CD4-positive, alpha-beta memory T cell (primary cell): ENCODE measurements at regions not wholly inside any gene's neighbourhood (a gene's known extent, or its start where the extent isn't known, plus 50 kb on each side); places are given as distances from the start of the nearest gene placed in this dataset.
"Not testable (repeated sequence)": the region's sequence is repeated elsewhere in the genome, so short reads cannot be mapped to it uniquely, and the experiment has no call there.

Source experiments
- CTCF ChIA-PET: fragments of 350-600 bp; sonication (Branson Sonifier 250); formaldehyde crosslinking; loops from one replicate; lab custom pipeline; 2021; ENCODE audit warnings: inconsistent platforms; ENCODE audit not compliant: partially characterized antibody; lab: Charles Lee
- POLR2A ChIA-PET: fragments of 350-600 bp; sonication (Branson Sonifier 250); formaldehyde crosslinking; loops from one replicate; lab custom pipeline; 2021; ENCODE audit not compliant: partially characterized antibody; lab: Charles Lee
- DNase-seq, 5 donors: peaks; one replicate each; pipeline versions ENCODE4 v3.0.0 to v3.0.0-alpha.2; 2020 to 2022; ENCODE audit warnings: mixed read lengths in 1 of 5
- H3K27ac ChIP-seq: one replicate; pipeline ENCODE4 v1.7.0; 2013; ENCODE audit warnings: low read depth, low read length
- H3K27me3 ChIP-seq: 2 replicates; pipeline ENCODE4 v1.7.0; 2013; ENCODE audit warnings: mild to moderate bottlenecking, low read length, moderate library complexity; ENCODE audit not compliant: insufficient read depth
- H3K36me3 ChIP-seq: 2 replicates; pipeline ENCODE4 v1.7.0; 2013; ENCODE audit warnings: mild to moderate bottlenecking, low read length, moderate library complexity; ENCODE audit not compliant: insufficient read depth
- H3K4me1 ChIP-seq: 2 replicates; pipeline ENCODE4 v1.7.0; 2013; ENCODE audit warnings: mild to moderate bottlenecking, low read length, moderate library complexity; ENCODE audit not compliant: insufficient read depth
- H3K4me3 ChIP-seq, 2 donors: one replicate each; pipeline ENCODE4 v1.7.0; 2013; ENCODE audit warnings: low read length in 2 of 2, mild to moderate bottlenecking in 1 of 2
- H3K9me3 ChIP-seq, 2 donors: one replicate each; pipeline ENCODE4 v1.7.0; 2013; ENCODE audit warnings: low read length in 2 of 2, control low read depth in 1 of 2; ENCODE audit not compliant: control insufficient read depth in 1 of 2
- H3K27ac Mint-ChIP-seq, 7 donors: one replicate each; pipeline ENCODE4 v1.8.0; 2020 to 2021; ENCODE audit warnings: mixed read lengths in 7 of 7, mild to moderate bottlenecking in 6 of 7, inconsistent platforms in 3 of 7, moderate library complexity in 3 of 7
- H3K27me3 Mint-ChIP-seq, 2 donors: one replicate each; pipeline ENCODE4 v1.8.0; 2020 to 2021; ENCODE audit warnings: mixed read lengths in 2 of 2
- H3K36me3 Mint-ChIP-seq, 2 donors: one replicate each; pipeline ENCODE4 v1.8.0; 2020 to 2021; ENCODE audit warnings: mixed read lengths in 2 of 2, inconsistent platforms in 1 of 2, mild to moderate bottlenecking in 1 of 2
- H3K4me1 Mint-ChIP-seq, 4 donors: one replicate each; pipeline ENCODE4 v1.8.0; 2020 to 2021; ENCODE audit warnings: mixed read lengths in 4 of 4, mild to moderate bottlenecking in 1 of 4
- H3K4me3 Mint-ChIP-seq, 8 donors: one replicate each; pipeline ENCODE4 v1.8.0; 2020 to 2021; ENCODE audit warnings: mixed read lengths in 8 of 8, mild to moderate bottlenecking in 7 of 8, moderate library complexity in 6 of 8, inconsistent platforms in 3 of 8
- H3K9me3 Mint-ChIP-seq, 8 donors: one replicate each; pipeline ENCODE4 v1.8.0; 2020 to 2021; ENCODE audit warnings: mixed read lengths in 8 of 8, mild to moderate bottlenecking in 5 of 8, inconsistent platforms in 3 of 8, moderate library complexity in 1 of 8
- intact Hi-C: fragments of 100-400 bp; cut with micrococcal nuclease; formaldehyde crosslinking; loops from one replicate; pipeline ENCODE4 v1.15.1; 2023

- intact Hi-C loops = no loop called here
- Mint-ChIP-seq H3K36me3 (no peaks in the 10 kb centered on the region), H3K27ac (no peak overlapping the region), H3K9me3 (peaks cover 0 to 6% (median 0%) of the 10 kb centered on the region in 8 donors), H3K4me1 (peaks cover 0 to 4% (median 1%) of the 10 kb centered on the region in 4 donors), H3K27me3 (no peaks in the 10 kb centered on the region), H3K4me3 (no peak overlapping the region)
- Histone ChIP-seq H3K9me3 (no peaks in the 10 kb centered on the region), H3K27ac (no peak overlapping the region), H3K36me3 (no peaks in the 10 kb centered on the region), H3K4me1 (no peaks in the 10 kb centered on the region), H3K27me3 (no peaks in the 10 kb centered on the region), H3K4me3 (no peak overlapping the region)
- POLR2A ChIA-PET = no interaction called here
- CTCF ChIA-PET = no interaction called here
- no peak for DNase-seq
Observed at GRCh38 chr2:215826376-215826775, 187.0 kb downstream of the MREG start.

GRCh38 chr2:215825707-215826106, 187.6 kb downstream of the MREG start:
- H3K27me3 ChIP-seq = no peaks in the 10 kb centered on the region
- ChIA-PET POLR2A (no interaction called here), CTCF (no interaction called here)
- H3K4me1 Mint-ChIP-seq = peaks cover 0 to 4% (median 1%) of the 10 kb centered on the region in 4 donors
- H3K36me3 Mint-ChIP-seq = no peaks in the 10 kb centered on the region
- DNase-seq = no peak
- H3K36me3 ChIP-seq = no peaks in the 10 kb centered on the region
- H3K4me3 Mint-ChIP-seq = no peak overlapping the region
- peaks cover 0 to 9% (median 0%) of the 10 kb centered on the region in 8 donors for H3K9me3 Mint-ChIP-seq
- no peak overlapping the region for H3K4me3 ChIP-seq
- H3K9me3 ChIP-seq = no peaks in the 10 kb centered on the region
- H3K27me3 Mint-ChIP-seq = peaks cover 1 to 2% of the 10 kb centered on the region in 2 donors
- no peak overlapping the region for H3K27ac ChIP-seq
- intact Hi-C loops = no loop called here
- H3K4me1 ChIP-seq = no peaks in the 10 kb centered on the region
- H3K27ac Mint-ChIP-seq = no peak overlapping the region

GRCh38 chr2:215821298-215821697, 192.1 kb downstream of the MREG start:
- H3K36me3 Mint-ChIP-seq, H3K4me3 ChIP-seq, H3K9me3 ChIP-seq, H3K27ac Mint-ChIP-seq, H3K27me3 ChIP-seq, CTCF ChIA-PET, H3K4me3 Mint-ChIP-seq, H3K4me1 ChIP-seq, DNase-seq, H3K36me3 ChIP-seq, H3K4me1 Mint-ChIP-seq, H3K27me3 Mint-ChIP-seq, intact Hi-C loops, H3K27ac ChIP-seq, POLR2A ChIA-PET: not testable (repeated sequence)
- H3K9me3 Mint-ChIP-seq = peaks cover 0 to 16% (median 5%) of the 10 kb centered on the region in 8 donors

GRCh38 chr2:215819713-215820112, 193.6 kb downstream of the MREG start:
- H3K4me1 ChIP-seq, H3K27me3 Mint-ChIP-seq, H3K4me3 Mint-ChIP-seq, H3K27me3 ChIP-seq, CTCF ChIA-PET, H3K36me3 Mint-ChIP-seq, POLR2A ChIA-PET, H3K27ac ChIP-seq, H3K9me3 ChIP-seq, DNase-seq, H3K27ac Mint-ChIP-seq, H3K4me1 Mint-ChIP-seq, intact Hi-C loops, H3K4me3 ChIP-seq, H3K36me3 ChIP-seq: not testable (repeated sequence)
- H3K9me3 Mint-ChIP-seq = peaks cover 0 to 16% (median 5%) of the 10 kb centered on the region in 8 donors

- no peaks in the 10 kb centered on the region for H3K9me3 ChIP-seq
- no peak overlapping the region for H3K27ac ChIP-seq
- intact Hi-C loops = no loop called here
- ChIA-PET CTCF (no interaction called here), POLR2A (no interaction called here)
- no peak overlapping the region for H3K4me3 ChIP-seq
- no peaks in the 10 kb centered on the region for H3K27me3 ChIP-seq
- DNase-seq = no peak
- H3K4me1 ChIP-seq = peaks cover 1% of the 10 kb centered on the region
- no peak overlapping the region for H3K27ac Mint-ChIP-seq
- peaks cover 0 to 13% (median 5%) of the 10 kb centered on the region in 8 donors for H3K9me3 Mint-ChIP-seq
- no peak overlapping the region for H3K4me3 Mint-ChIP-seq
- H3K27me3 Mint-ChIP-seq = peaks cover 4 to 9% of the 10 kb centered on the region in 2 donors
- H3K36me3 ChIP-seq = no peaks in the 10 kb centered on the region
- H3K36me3 Mint-ChIP-seq = no peaks in the 10 kb centered on the region
- peaks cover 4 to 5% (median 4%) of the 10 kb centered on the region in 4 donors for H3K4me1 Mint-ChIP-seq
Observed at GRCh38 chr2:215817046-215817445, 196.3 kb downstream of the MREG start.

DNA sequence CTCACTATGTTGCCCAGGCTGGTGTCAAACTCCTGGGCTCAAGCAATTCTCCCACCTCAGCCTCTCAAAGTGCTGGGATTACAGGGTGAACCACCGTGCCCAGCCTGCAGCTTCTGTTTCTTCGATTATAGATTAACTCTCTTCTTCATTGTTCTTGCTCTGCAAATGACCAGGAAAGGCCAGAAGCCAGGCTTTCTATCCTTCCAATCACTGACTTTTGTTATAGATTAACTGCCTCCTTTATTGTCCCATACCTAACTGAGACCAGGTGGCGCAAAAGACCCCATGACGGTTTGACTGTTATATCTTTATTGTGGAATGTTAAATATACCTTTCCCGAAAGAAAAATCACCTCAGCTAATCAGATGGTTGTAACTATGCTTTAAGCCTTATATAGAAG, 196.9 kb downstream of the MREG start:
- intact Hi-C loops = no loop called here
- H3K4me1 ChIP-seq = peaks cover 8% of the 10 kb centered on the region
- Mint-ChIP-seq H3K36me3 (no peaks in the 10 kb centered on the region), H3K27ac (no peak overlapping the region), H3K4me3 (no peak overlapping the region), H3K4me1 (peaks cover 9 to 11% (median 10%) of the 10 kb centered on the region in 4 donors), H3K9me3 (peaks cover 0 to 11% (median 5%) of the 10 kb centered on the region in 8 donors), H3K27me3 (peaks cover 4 to 9% of the 10 kb centered on the region in 2 donors)
- H3K27ac ChIP-seq = no peak overlapping the region
- no peak overlapping the region for H3K4me3 ChIP-seq
- no peaks in the 10 kb centered on the region for H3K9me3 ChIP-seq
- H3K27me3 ChIP-seq = no peaks in the 10 kb centered on the region
- CTCF ChIA-PET = no interaction called here
- DNase-seq = no peak
- POLR2A ChIA-PET = no interaction called here
- no peaks in the 10 kb centered on the region for H3K36me3 ChIP-seq

GRCh38 chr2:215815960-215816359, 197.4 kb downstream of the MREG start:
- Mint-ChIP-seq H3K9me3 (peaks cover 0 to 11% (median 5%) of the 10 kb centered on the region in 8 donors), H3K4me1 (peaks cover 13 to 15% (median 14%) of the 10 kb centered on the region in 4 donors), H3K27ac (no peak overlapping the region), H3K36me3 (no peaks in the 10 kb centered on the region), H3K27me3 (peaks cover 4 to 9% of the 10 kb centered on the region in 2 donors), H3K4me3 (no peak overlapping the region)
- Histone ChIP-seq H3K27ac (no peak overlapping the region), H3K27me3 (no peaks in the 10 kb centered on the region), H3K36me3 (no peaks in the 10 kb centered on the region), H3K4me1 (peaks cover 12% of the 10 kb centered on the region), H3K9me3 (no peaks in the 10 kb centered on the region), H3K4me3 (no peak overlapping the region)
- no peak for DNase-seq
- intact Hi-C loops = no loop called here
- ChIA-PET CTCF (no interaction called here), POLR2A (no interaction called here)

DNA sequence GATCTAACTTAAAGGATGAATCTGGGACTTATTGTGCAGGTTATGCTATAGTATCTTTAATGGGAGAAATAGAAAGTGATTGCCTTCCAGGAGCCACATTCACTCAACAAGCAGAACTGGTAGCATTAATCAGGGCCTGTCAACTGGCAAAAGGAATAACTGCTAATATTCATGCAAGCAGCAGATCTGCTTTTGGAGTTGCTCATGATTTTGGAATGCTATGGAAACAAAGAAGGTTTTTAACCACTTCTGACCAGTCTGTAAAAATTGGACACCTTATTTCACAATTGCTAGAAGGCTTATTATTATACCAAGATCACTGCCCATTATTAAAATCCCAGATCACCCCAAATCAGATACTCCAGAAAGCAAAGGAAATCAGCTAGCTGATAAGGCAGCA, 200.4 kb downstream of the MREG start:
- H3K4me1 ChIP-seq = peaks cover 15% of the 10 kb centered on the region
- H3K9me3 Mint-ChIP-seq = peaks cover 0 to 2% (median 0%) of the 10 kb centered on the region in 8 donors
- no peaks in the 10 kb centered on the region for H3K36me3 Mint-ChIP-seq
- ChIA-PET POLR2A (no interaction called here), CTCF (no interaction called here)
- no peak overlapping the region for H3K27ac ChIP-seq
- H3K27ac Mint-ChIP-seq = no peak overlapping the region
- H3K9me3 ChIP-seq = no peaks in the 10 kb centered on the region
- no peaks in the 10 kb centered on the region for H3K36me3 ChIP-seq
- peaks cover 2 to 3% of the 10 kb centered on the region in 2 donors for H3K27me3 Mint-ChIP-seq
- no peak for DNase-seq
- peaks cover 16 to 19% (median 17%) of the 10 kb centered on the region in 4 donors for H3K4me1 Mint-ChIP-seq
- intact Hi-C loops = no loop called here
- no peaks in the 10 kb centered on the region for H3K27me3 ChIP-seq
- no peak overlapping the region for H3K4me3 ChIP-seq
- no peak overlapping the region for H3K4me3 Mint-ChIP-seq
